ENCODE measurements at regions not wholly inside any gene's neighbourhood (a gene's known extent, or its start where the extent isn't known, plus 50 kb on each side); places are given as distances from the start of the nearest gene placed in this dataset.

DNA sequence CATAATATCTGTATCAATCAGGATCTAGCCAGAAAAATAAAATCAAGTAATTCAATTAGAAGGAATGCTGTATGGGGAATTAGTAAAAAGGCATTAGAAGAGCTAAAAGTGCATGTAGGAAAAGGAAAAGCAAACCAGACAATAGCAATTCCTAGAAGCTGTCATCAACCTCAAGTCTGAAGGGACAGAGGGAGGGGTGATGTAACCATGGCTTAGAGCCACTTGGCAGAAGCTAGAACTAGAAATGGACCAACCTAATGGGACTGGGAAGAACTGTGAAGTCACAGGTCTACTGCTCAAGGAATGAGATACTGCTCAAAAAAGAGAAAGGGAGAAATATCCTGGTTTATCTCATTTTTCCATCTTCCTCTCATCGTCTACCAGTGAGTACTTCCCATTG, 590.7 kb upstream of the SGO1 start:
- TF ChIP-seq ZBTB48 (tag by site-specific recombination; IDR thresholded peaks at IDR 0.05) (no peak), TCF7L2 (IDR thresholded peaks at IDR 0.05; ENCODE audit: borderline replicate concordance, low read depth, low read length) (no peak), ZNF473 (tag by site-specific recombination; IDR thresholded peaks at IDR 0.05) (no peak), ZNF658 (tag by site-specific recombination; IDR thresholded peaks at IDR 0.05) (no peak), ZNF140 (tag by site-specific recombination; IDR thresholded peaks at IDR 0.05) (no peak), BCL11A (tag by site-specific recombination; IDR thresholded peaks at IDR 0.05; ENCODE audit: low read depth) (no peak), ZNF623 (tag by site-specific recombination; IDR thresholded peaks at IDR 0.05) (no peak), ZBTB7A (tag by site-specific recombination; IDR thresholded peaks at IDR 0.05; ENCODE audit: low read depth) (no peak), ZNF169 (tag by site-specific recombination; IDR thresholded peaks at IDR 0.05) (no peak)
- TF ChIP-seq, protein P1, sequence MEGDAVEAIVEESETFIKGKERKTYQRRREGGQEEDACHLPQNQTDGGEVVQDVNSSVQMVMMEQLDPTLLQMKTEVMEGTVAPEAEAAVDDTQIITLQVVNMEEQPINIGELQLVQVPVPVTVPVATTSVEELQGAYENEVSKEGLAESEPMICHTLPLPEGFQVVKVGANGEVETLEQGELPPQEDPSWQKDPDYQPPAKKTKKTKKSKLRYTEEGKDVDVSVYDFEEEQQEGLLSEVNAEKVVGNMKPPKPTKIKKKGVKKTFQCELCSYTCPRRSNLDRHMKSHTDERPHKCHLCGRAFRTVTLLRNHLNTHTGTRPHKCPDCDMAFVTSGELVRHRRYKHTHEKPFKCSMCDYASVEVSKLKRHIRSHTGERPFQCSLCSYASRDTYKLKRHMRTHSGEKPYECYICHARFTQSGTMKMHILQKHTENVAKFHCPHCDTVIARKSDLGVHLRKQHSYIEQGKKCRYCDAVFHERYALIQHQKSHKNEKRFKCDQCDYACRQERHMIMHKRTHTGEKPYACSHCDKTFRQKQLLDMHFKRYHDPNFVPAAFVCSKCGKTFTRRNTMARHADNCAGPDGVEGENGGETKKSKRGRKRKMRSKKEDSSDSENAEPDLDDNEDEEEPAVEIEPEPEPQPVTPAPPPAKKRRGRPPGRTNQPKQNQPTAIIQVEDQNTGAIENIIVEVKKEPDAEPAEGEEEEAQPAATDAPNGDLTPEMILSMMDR (tag by site-specific recombination; IDR thresholded peaks at IDR 0.05): no peak
- TF ChIP-seq, protein P2, sequence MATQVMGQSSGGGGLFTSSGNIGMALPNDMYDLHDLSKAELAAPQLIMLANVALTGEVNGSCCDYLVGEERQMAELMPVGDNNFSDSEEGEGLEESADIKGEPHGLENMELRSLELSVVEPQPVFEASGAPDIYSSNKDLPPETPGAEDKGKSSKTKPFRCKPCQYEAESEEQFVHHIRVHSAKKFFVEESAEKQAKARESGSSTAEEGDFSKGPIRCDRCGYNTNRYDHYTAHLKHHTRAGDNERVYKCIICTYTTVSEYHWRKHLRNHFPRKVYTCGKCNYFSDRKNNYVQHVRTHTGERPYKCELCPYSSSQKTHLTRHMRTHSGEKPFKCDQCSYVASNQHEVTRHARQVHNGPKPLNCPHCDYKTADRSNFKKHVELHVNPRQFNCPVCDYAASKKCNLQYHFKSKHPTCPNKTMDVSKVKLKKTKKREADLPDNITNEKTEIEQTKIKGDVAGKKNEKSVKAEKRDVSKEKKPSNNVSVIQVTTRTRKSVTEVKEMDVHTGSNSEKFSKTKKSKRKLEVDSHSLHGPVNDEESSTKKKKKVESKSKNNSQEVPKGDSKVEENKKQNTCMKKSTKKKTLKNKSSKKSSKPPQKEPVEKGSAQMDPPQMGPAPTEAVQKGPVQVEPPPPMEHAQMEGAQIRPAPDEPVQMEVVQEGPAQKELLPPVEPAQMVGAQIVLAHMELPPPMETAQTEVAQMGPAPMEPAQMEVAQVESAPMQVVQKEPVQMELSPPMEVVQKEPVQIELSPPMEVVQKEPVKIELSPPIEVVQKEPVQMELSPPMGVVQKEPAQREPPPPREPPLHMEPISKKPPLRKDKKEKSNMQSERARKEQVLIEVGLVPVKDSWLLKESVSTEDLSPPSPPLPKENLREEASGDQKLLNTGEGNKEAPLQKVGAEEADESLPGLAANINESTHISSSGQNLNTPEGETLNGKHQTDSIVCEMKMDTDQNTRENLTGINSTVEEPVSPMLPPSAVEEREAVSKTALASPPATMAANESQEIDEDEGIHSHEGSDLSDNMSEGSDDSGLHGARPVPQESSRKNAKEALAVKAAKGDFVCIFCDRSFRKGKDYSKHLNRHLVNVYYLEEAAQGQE (tag by site-specific recombination; IDR thresholded peaks at IDR 0.05): no peak
